AG08396 (cell line): ENCODE measurements at regions not wholly inside any gene's neighbourhood (a gene's known extent, or its start where the extent isn't known, plus 50 kb on each side); places are given as distances from the start of the nearest gene placed in this dataset.

ENCODE experiments used
- DNase-seq: peaks from one replicate; pipeline ENCODE4 v3.0.0; 2012; ENCODE audit warnings: low spot score, mixed read lengths

DNA sequence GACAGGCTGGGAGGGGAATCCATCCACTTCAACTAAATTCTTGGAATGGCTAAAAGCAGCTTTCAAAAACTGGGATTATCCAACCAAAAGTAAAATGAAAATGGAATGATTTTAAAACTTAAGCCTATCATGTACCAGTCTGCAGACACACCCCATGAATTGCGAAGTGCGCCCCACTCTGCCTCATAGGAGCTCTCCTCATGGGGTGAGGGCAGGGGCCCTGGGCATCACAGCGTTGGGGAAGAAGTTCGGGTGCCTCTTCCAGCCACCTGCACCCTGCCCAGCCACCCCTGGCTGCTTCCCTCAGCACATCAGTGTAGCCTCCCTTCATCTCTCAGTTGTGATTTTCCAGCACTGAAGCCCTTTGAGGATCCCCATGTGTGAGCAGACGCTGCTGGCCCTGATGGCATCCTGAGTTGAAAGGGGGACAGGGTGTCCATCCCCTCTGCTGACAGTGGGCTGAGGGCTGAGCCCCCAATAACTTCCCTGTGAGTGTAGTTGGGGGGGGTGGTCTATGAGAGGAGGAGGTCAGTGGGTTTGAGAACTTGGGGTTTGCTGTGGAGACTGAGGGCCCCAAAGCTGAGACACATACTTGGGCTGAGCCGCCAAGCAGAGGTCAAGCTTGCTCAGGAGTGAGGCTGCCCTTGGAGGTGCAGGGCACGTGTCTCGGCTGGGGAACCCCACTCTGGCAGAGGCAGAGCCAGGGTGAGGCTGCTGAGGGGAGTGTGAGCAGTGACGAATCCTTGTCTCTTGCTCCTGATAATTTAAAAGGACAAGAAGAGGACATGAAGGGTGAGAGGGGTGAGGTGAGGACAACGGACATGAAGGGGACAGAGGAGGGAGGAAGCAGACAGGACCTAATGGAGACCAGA, 542.1 kb downstream of the TCERG1L start:
- DNase-seq: no peak

DNA sequence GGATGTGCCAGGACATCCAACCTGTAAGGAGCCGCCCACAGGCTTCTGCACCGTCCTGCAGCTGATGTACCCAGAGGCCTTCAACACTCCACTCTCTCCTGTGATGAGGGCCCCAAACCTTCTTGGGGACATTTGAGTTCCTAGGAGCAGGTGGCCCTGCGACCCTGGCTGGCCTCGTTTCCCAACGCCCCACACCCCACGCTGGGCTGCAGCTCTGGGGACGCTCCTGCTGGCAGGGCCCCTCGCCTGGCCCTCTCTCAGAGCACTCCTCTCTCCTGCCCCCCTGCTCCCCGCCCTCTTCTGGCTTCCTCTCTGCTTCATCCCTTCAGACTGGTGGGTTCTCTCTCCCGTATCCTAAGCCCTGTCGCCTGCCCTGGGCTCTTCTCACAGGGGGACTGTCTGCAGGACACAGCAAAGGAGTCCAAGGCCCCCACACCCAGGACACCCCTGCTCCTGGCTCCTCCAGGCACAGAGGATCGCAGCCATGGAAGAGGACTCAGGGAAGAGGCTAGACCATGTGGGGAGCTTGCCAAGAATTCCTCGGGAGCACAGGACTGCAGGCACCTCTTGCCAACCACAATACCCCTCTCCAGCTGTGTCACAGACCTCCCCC, 541.4 kb downstream of the TCERG1L start:
- no peak for DNase-seq

DNA sequence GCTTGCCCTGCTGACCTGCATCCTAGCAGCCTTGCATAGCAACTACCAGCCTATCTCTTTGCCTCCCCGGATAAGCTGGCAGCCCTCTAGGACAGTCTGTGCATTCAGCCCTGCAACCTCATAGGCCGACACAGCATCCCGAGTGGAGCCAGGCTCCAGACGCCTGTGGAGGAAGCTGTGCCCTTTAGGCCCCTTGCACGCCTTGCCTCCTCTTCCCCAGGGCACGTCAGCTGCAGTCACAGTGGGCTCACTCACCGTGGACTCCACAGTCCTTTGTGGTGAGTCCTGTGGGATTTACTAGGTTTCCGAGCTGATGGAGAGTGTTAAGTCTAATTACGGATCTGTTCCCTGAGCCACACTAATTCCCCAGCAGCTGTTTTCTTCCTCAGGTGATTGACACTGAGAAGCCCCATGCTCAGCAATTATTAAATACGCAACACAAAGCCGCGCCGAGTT, 540.0 kb downstream of the TCERG1L start:
- no peak for DNase-seq

DNA sequence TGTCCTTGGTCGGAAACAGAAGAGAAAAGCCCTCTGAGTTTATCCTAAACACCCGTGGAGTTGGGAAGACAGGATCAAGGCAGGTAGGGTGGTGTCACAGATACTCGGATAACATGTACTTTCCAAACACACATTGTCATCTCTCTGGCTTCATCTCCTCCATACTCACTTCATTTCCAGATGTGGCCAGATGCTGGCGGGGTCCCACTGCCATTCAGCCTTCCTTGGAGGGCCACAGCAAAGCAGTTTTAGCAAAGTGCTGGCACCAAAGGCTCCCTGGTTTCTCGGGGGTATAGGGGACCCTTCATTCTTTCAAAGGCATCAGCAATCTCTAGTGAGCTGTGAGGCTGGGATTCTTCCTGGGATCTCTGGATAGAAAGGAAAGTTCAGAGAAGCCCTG, 539.5 kb downstream of the TCERG1L start:
- no peak for DNase-seq

DNA sequence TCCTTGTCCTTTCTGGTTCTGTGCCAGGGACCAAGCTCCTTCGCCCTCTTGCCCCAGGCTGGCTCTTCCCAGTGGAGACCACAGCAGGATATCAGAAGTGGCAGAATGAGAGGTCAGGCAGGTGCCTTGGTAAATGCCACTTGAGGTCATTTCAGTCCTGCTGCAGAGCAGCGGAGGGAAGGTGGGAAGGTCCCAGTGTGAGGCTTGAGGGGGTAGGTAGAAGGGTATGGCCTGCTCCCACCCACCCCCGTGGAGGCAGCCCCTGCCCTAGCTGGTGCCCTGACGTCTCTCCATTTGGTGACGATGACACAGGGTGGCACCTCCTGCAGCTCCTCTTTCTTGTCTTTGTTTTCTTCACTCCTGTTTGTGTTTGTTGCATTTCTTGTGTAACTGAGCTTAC, 538.8 kb downstream of the TCERG1L start:
- no peak for DNase-seq

DNA sequence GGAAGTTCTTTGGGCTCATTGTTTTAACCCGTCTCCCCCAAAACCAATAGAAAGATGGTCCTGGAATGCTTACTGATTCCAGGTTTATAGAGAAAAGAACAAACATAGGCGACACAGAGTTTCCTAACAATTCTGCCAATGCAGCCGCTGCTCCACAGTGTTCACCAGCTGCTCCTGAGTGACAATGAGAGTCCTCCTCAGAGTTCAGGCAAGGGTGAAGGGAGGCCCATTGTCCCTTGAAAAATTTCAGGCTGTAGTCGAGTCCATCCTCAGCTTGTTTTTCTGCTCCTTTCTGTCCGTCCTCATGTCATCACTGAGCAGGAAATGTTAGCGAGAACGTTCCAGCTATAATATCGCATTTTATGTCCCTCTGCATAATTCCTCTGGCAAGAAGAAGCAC, 537.6 kb downstream of the TCERG1L start:
- no peak for DNase-seq

DNA sequence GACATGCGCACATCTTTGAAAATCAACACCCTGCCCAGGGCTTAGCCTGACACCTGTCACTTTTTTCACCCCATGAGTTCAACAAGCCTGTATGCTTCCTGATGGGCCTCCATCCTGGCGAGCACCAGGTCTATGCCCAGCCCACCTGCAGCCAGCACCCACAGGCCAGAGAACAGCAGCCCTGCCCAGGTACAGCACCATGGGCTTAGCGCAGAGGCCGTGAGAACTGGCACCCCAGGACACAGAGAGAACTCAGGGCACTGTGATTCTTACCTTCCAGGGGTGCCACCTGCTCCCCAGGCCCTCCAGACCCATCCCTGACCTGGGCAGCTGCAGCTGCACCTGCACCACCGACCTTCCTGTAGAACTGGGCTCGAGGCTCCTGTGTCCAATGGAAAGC, 536.6 kb downstream of the TCERG1L start:
- DNase-seq: no peak

DNA sequence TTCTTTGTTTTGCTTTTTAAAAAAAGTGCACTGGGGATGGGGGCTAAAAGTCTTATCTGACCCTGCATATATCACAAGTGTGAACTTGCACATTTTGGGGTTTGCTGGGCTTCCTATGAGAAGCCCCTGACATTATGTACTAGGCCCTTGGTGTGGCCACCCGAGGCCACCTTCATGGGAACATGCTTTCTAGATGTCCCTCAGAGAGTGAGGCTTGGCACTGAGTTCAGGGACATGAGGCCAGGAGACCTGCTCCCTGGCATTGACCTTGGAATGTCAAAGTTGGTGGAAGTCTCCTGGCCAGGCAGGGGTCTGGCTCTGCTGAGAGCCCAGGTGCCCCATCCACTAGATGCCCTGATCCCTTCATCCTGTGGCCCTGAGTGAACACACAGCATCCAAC, 536.2 kb downstream of the TCERG1L start:
- no peak for DNase-seq

DNA sequence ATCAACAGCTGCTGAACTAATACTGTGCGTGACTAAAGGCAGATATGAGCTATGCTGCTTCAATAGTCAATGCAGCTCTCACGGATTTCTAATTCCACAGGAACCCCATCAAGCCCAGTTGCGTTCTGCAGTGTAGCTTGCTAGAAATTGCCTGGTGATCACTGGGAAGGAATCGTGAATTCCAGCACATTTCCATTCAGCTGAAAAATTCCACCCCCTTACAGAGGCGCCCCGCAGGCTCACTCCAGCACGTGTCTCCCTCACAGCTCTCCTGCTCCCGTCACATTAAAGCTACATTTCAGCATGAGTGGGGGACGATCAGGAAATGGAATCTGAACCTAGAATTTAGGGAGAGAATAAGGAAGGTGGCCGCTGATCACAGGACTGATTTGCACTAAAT, 534.8 kb downstream of the TCERG1L start:
- no peak for DNase-seq

DNA sequence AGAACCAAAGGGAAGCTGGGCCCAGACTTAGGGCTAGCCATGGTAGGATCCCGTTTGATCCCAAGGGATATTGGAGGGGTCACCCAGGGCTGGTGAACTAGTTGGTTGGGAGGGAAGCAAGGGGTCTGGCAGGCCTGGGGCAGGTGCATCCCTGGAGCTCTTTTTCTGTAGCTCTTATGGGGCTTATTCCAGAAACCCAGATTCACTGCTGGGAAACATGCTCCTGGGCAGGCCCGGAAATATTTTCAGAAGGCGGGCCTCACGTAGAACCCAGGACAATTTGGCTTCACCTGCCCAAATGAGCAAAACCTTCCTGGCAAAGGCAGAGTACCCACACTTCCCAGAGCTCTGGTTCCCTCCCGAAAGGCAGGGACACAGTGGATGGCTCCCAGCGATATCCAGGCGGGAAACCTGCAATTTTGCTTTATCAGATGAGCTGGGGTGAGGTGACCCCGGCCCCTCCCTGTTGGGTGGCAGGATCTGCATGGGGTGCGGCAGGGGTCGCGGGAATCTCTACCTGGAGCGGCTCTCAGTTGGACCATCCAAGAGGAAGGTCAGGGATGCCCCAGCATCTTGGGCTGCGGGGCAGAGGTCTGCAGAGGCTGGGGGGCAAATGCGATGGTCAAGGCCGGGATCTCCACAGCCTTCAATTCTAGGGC, 533.9 kb downstream of the TCERG1L start:
- no peak for DNase-seq

DNA sequence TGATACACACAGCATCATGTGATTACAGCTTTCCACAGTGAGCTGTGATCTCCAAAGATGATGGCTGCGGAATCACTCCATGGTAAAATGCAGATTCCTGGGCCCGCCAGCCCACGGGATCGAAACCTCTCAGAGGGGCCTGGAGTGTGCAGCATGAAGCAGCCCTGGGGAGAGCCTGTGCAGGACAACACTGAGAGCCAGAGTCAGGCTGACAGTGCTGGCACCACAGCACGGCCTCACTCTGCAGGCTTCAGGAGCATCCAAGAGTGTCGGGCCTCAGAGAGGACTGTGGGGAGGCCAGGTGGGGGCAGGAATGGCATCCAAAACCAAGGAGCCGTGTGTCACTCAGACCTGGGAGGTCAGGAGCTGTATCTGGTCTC, 533.4 kb downstream of the TCERG1L start:
- DNase-seq: no peak

DNA sequence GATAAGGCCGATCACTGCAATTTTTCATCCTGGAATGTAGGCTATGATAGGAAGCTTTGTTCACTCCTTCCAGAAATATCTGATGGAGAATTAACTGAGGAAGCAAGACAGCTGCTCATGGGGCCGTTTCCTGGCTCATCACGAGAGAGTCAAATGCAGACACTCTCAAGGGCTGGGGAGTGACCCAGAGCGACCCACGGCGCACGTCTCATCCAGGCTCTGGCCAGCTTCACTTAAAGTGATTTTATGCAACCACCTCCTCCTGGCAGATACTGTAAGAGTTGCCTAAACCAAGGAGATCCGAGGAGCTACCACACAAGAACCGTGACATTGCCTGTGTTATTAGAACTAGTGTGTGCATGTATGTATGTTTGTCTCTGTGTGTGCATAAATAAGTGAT, 530.8 kb downstream of the TCERG1L start:
- DNase-seq: no peak

DNA sequence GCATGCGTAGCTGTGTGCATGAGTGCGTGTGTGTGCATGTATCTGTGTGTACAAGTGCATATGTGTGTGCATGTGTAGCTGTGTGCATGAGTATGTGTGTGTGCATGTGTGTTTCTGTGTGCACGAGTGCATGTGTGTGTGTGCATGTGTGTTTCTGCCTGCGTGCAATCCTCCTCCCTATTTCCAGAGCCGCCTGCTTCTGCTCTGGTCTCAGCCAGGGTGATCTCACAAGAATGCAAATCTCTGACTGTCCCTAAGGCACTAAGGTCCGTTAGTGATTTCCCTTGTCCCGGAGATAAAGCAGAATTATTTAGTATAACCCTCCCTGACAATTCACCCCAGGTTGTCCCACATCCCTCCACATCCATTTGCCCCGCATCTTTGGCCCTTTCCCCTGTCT, 530.3 kb downstream of the TCERG1L start:
- DNase-seq: no peak

DNA sequence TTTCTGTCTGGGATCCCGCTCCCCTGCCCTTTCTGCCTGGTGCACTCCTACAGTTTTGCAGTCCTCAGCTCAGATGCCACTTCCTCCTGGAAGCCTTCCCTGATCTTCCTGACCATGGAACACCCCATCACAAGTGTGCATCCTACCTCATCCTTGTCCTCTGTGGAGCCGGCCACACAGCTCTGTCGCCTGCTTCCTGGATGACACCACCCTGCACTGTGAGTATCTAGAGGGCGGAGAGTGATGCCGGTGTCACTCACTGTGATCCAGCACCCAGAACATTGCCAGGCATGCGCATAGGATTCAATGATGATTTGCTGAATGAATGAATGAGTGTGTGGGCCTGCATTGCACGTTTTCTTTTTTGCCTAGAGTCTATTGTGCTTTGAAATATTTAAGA, 529.9 kb downstream of the TCERG1L start:
- DNase-seq: no peak

DNA sequence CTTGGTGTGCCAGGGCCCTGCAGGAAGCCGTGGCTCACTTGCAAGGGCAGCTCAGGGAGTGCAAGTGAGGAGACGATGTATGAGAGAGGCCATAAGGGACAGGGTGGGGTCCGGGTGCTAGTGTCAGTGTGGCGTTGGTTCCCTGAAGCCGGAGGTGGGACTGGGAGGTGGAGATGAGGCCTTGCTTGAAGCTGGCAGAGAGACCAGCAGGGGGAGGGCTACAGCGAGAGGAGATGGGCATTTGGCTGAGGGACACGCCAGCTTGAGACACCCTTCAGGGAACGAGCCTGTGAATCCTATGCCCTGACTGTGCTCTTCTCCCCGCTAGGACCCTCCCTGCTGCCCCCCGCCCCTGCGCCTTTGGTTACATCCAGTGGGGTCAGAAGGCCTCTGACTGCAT, 529.1 kb downstream of the TCERG1L start:
- DNase-seq: no peak

DNA sequence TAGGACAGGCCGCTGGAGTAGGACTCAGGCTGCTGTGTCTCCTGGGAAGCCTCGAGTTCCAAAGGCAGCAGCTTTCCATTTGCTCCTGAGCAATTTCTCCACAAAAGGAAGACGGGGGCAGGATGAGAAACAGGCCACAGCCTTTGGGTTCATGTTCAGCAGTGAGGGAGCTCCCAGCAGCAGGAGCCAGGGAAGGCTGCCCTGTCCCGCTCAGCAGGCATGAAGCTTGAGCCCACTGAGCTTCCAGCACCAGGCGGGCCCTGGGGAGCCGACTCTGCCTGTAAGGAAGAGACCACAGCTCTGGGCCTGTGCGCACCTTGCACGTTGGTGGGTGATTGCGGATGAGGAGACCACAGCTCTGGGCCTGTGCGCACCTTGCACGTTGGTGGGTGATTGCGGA, 527.2 kb downstream of the TCERG1L start:
- DNase-seq: no peak

DNA sequence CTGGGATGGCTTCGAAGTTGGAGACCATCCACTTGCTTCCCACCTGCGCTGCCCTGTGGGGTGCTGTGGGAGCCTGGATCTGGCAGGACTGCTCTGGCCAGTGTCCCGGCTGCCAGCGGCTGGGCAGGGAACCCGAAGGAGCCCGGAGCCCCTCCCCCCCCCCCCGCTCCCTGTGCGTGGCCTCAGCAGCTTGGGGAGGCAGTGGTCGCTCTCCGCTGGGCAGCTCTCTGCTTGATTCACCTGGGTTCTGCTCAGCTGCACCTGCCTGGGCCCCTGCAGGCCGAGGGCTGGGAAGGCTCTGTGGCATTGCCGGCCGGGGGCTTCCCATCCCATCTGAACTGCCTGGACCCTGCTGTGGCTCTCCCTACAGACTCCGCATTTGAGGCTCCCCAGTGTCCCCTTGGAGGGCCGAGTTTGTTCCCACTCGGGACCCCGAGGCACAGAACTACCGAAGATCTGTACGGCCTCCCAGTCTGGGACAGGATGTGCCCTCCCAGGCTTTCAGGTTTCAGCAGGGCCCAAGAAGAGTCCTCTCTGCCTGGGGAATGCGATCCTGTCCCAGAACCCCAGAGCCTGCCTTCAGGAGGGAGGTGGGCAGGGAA, 525.1 kb downstream of the TCERG1L start:
- DNase-seq: no peak

DNA sequence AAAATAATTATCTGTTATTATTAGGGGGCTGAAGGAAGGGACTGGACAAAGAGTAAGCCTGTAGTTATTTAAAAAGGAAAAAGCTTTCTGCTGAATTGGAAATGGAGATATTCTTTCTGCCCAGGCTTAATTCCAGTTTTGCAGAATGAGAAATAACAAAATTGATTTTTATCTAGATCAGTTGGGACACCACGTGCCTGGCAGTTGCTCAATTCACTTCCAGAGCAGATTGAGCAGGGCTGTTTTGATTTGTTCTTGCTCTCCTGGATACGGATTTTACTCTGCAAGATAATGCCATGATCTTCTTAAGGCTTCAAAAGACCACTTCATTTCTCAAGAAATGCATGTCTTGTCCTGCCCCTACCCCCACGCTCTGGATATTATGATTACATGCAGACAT, 524.3 kb downstream of the TCERG1L start:
- DNase-seq: no peak

DNA sequence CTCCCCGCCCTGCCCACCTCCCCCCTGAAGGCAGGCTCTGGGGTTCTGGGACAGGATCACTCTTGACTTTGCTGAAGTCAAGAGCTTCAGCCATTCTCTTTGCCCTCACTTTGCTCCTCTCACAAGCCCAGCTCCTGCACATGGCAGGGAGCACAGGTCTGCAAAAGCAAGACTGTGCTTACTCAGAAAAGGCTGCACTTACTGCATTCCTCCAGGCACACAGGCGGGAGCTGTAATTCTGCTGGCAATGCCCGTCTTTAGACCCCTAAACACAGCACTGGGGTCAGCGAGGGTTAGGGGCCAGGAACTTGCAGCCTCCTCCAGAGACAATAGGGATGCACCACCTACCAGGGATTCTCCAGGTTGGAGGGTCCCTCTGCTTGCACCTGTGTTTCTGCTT, 523.7 kb downstream of the TCERG1L start:
- DNase-seq: no peak

DNA sequence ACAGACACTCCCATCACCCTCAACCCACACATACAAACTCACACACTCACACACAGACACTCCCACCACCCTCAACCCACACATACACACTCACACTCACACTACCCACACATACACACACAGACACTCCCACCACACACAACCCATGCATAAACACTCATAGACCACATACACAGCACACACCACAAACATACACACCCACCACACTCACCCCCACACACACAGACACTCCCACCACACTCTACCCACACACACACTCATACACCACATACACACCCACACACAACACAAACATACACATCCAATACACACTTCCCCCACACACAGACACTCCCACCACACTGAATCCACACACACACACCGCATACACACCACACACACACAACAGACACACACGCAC, 521.2 kb downstream of the TCERG1L start:
- no peak for DNase-seq

DNA sequence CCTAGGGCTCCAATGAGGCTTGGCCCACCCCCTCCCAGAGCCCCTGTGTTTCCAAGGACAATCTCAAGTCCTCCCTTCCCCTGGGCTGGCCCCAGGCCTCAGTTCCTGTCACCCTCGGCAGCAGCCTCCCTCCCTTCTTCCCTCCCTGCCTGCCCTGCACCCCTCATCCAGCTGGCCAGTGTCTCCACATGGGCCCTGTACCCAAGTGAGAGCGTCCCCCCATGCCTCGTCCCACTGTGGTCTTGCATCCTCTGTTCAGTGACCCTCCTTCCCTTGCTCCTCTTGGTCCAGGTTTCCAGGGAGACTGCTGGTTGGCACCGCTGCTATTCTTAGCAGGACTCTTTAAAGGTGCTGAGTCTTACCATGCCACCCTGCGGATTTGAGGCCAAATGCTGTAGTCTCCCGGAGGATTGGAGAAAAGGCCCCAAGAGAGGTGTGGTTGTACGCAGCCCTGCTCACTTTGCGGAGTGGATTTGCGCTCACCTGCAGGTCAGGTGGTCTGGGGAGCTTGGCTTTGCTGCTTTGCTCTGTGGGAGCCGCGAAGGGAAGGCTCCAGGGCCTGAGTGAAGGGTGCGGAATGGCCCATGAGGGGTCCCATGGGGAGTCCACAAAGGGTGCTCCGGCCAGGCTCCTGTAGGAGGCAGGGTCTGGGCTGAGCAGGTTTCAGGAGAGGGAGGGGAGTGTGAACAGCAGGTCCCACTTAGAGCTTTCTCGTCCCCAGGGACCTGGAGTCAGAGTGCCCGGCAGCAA, 519.2 kb downstream of the TCERG1L start:
- no peak for DNase-seq

DNA sequence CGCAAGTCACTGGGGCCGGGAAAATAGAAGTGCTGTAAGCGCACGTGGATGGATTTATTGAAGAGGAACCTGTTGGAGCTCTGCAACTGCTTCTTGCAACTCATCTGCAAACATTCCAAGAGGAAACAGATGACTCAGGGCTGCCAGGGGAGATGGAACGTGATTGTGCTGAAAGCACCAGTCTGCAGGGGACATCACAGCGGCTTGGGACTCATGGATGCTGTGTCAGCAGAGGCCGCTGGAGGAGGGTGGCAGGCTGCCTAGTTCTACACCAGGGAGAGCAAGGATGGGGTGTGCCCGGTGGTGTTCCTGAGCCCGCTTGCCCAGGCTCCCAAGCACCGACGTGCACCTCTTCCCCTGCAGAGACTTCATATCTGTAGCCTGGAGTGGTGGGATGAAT, 515.7 kb downstream of the TCERG1L start:
- no peak for DNase-seq
